GM19351 (cell line): ENCODE measurements at regions not wholly inside any gene's neighbourhood (a gene's known extent, or its start where the extent isn't known, plus 50 kb on each side); places are given as distances from the start of the nearest gene placed in this dataset.

Experiments used
- ATAC-seq: cut with Tn5 transposase; IDR thresholded peaks from one replicate; pipeline ENCODE4 v1.9.1; 2021; ENCODE audit warnings: mild to moderate bottlenecking, moderate library complexity; ENCODE audit not compliant: unreplicated experiment

DNA sequence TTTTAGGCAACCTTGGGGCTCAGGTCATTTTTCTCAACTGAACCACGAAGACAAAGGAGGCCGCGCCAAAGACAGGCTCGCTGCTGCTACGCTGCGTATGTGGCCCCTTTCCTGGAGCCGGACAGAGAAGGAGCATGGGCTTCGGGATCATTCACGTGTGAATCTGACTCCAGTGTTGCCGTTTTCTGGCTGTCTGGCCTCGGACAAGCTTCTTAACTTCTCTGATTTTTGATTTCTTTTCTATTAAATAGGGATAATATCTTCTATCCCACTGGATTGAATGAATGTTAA, 50.8 kb upstream of the ZNF366 start:
- ATAC-seq: no peak

DNA sequence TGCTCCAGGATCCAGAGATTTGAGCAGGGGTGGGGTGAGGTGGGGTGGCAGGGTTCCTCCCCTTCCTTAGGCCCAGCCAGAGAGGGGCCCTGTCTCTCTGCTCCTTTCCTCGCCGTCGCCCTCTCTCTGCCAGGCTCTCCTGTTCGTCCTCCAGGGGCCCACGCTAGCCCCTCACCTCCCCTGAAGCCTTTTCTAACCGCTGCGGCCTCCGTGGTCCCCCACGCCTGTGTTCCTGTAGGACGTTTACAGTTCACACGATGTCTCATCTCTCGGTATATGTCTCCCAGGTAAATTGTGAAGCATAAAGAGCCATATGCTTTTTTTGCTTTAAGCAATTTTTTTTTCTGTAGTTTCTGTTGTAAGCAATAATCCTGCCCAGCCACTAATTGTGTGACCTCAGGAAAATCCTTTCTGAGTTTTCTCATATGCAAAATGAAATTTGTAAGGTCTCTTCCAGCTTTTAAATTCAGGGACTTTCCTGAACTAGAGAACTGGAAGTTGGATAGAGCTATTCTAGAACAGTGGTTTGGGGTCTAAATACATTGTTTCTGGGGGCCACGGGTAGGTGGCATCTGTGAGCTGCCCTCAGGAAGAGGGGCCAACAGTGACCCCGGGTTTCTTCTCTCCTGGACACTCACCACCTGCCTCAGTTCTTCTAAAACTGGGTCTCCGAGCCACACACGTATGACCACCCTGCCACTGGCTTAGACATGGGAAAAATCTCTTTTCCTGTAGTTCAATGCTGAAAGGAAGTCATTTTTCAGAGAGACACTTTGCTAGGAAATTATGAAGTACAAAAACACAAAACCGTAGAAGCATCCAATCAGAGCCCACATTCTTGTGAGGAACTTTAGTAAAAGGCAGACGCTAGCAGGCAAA, 50.2 kb upstream of the ZNF366 start:
- no peak for ATAC-seq
